ENCODE measurements at regions not wholly inside any gene's neighbourhood (a gene's known extent, or its start where the extent isn't known, plus 50 kb on each side); places are given as distances from the start of the nearest gene placed in this dataset.

GRCh38 chr13:73722120-73722519, 412.1 kb downstream of the KLF12 start:
- TF ChIP-seq, protein P1, sequence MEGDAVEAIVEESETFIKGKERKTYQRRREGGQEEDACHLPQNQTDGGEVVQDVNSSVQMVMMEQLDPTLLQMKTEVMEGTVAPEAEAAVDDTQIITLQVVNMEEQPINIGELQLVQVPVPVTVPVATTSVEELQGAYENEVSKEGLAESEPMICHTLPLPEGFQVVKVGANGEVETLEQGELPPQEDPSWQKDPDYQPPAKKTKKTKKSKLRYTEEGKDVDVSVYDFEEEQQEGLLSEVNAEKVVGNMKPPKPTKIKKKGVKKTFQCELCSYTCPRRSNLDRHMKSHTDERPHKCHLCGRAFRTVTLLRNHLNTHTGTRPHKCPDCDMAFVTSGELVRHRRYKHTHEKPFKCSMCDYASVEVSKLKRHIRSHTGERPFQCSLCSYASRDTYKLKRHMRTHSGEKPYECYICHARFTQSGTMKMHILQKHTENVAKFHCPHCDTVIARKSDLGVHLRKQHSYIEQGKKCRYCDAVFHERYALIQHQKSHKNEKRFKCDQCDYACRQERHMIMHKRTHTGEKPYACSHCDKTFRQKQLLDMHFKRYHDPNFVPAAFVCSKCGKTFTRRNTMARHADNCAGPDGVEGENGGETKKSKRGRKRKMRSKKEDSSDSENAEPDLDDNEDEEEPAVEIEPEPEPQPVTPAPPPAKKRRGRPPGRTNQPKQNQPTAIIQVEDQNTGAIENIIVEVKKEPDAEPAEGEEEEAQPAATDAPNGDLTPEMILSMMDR (IDR thresholded peaks at IDR 0.05), result no peak
- no peak for TF ChIP-seq POLR2A (IDR thresholded peaks at IDR 0.05)

All from ovary (tissue), 3 donors.